ENCODE measurements at regions not wholly inside any gene's neighbourhood (a gene's known extent, or its start where the extent isn't known, plus 50 kb on each side); places are given as distances from the start of the nearest gene placed in this dataset.

DNA sequence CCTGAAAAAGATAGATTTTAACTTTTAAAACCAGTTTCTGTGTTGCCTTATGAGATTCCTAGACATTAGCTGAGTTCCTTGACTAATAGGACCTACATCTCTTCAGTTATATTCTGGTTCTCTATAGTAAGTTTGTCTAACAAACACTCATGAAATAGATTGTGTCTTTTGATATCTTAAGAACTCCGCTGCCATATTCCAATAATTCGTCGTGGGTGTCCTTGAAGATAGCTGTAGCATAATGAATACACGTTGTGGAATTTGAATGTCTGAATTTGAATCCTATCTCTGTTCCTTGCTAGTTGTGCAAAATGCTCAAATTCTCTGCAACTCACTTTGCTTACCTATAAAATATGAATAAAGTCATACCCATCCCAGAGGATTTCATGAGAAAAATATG is 176.8 kb upstream of the COL3A1 start:
- TF ChIP-seq SP1 (IDR thresholded peaks at IDR 0.05) (no peak), PKNOX1 (IDR thresholded peaks at IDR 0.05) (no peak), ELF4 (IDR thresholded peaks at IDR 0.05) (no peak), ZNF384 (IDR thresholded peaks at IDR 0.05) (no peak), TARDBP (IDR thresholded peaks at IDR 0.05) (no peak)

Measured in HEK293T (cell line).